CD14-positive monocyte (primary cell): ENCODE measurements at regions not wholly inside any gene's neighbourhood (a gene's known extent, or its start where the extent isn't known, plus 50 kb on each side); places are given as distances from the start of the nearest gene placed in this dataset.

Experiments used
- DNase-seq, 3 donors: peaks; one replicate each; pipeline ENCODE4 v3.0.0-alpha.2; 2011 to 2022
- H2AFZ ChIP-seq: 2 replicates; pipeline ENCODE4 v1.6.0; 2012; ENCODE audit warnings: mild to moderate bottlenecking, low read depth, low read length, inconsistent platforms; ENCODE audit not compliant: insufficient read depth, poor library complexity, severe bottlenecking
- H3K27ac ChIP-seq, 2 donors: 1 replicate in 1 of 2; 2 replicates in 1 of 2; pipeline ENCODE4 v1.5.1; 2012 to 2013; ENCODE audit warnings: low read length in 2 of 2, control low read depth in 1 of 2, inconsistent platforms in 1 of 2, low read depth in 1 of 2, mild to moderate bottlenecking in 1 of 2
- H3K27me3 ChIP-seq, 2 donors: one replicate each; pipeline versions ENCODE4 v1.6.0 to v1.6.1; 2011 to 2013; ENCODE audit warnings: low read length in 2 of 2; ENCODE audit not compliant: control insufficient read depth in 2 of 2, insufficient read depth in 2 of 2
- H3K36me3 ChIP-seq, 2 donors: replicated peaks in 1 of 2; 1 replicate in 1 of 2; 2 replicates in 1 of 2; pipeline versions ENCODE4 v1.5.1 to v1.6.1; 2012 to 2013; ENCODE audit warnings: low read length in 2 of 2, control low read depth in 1 of 2, inconsistent platforms in 1 of 2, mild to moderate bottlenecking in 1 of 2; ENCODE audit not compliant: insufficient read depth in 2 of 2, control insufficient read depth in 1 of 2
- H3K4me1 ChIP-seq, 2 donors: 1 replicate in 1 of 2; 2 replicates in 1 of 2; pipeline versions ENCODE4 v1.5.1 to v1.6.1; 2012 to 2013; ENCODE audit warnings: low read length in 2 of 2, control low read depth in 1 of 2, inconsistent platforms in 1 of 2, mild to moderate bottlenecking in 1 of 2, moderate library complexity in 1 of 2; ENCODE audit not compliant: insufficient read depth in 2 of 2, control insufficient read depth in 1 of 2
- H3K4me2 ChIP-seq: replicated peaks from 2 replicates; pipeline ENCODE3; 2012; ENCODE audit warnings: low read length, moderate library complexity, mild to moderate bottlenecking; ENCODE audit not compliant: poor library complexity, severe bottlenecking; ENCODE audit errors: extremely low read depth
- H3K4me3 ChIP-seq, 3 experiments: fragments of 200-600 bp in 1 of 3; sonication (generic) in 1 of 3; replicated peaks in 1 of 3; 1 replicate in 2 of 3; 2 replicates in 1 of 3; pipeline ENCODE4 v1.5.1; 2011 to 2013; ENCODE audit warnings: low read length in 3 of 3, mild to moderate bottlenecking in 3 of 3, control low read depth in 2 of 3, low read depth in 2 of 3, inconsistent platforms in 1 of 3, moderate library complexity in 1 of 3
- H3K79me2 ChIP-seq: 2 replicates; pipeline ENCODE4 v1.6.0; 2012; ENCODE audit warnings: mild to moderate bottlenecking, control low read depth, inconsistent platforms, low read length, moderate library complexity; ENCODE audit not compliant: insufficient read depth
- H3K9ac ChIP-seq: 2 replicates; pipeline ENCODE4 v1.6.0; 2017; ENCODE audit warnings: low read length, mild to moderate bottlenecking; ENCODE audit not compliant: insufficient read depth, poor library complexity, severe bottlenecking
- H3K9me3 ChIP-seq, 2 donors: replicated peaks in 1 of 2; 1 replicate in 1 of 2; 2 replicates in 1 of 2; pipeline versions ENCODE4 v1.5.1 to v1.6.1; 2012 to 2013; ENCODE audit warnings: low read length in 2 of 2, control low read depth in 1 of 2; ENCODE audit not compliant: control insufficient read depth in 1 of 2, insufficient read depth in 1 of 2
- H4K20me1 ChIP-seq: 2 replicates; pipeline ENCODE4 v1.6.0; 2012; ENCODE audit warnings: mild to moderate bottlenecking, low read length, control low read depth, moderate library complexity; ENCODE audit not compliant: insufficient read depth
- H3K27ac Mint-ChIP-seq, 7 donors: one replicate each; pipeline ENCODE4 v1.8.0; 2020; ENCODE audit warnings: mild to moderate bottlenecking in 7 of 7, mixed read lengths in 7 of 7, moderate library complexity in 6 of 7, inconsistent platforms in 2 of 7
- H3K27me3 Mint-ChIP-seq, 3 donors: one replicate each; pipeline ENCODE4 v1.8.0; 2021 to 2022; ENCODE audit warnings: low read depth in 3 of 3, mild to moderate bottlenecking in 3 of 3, mixed read lengths in 3 of 3, moderate library complexity in 3 of 3, inconsistent platforms in 1 of 3
- H3K36me3 Mint-ChIP-seq, 2 donors: one replicate each; pipeline ENCODE4 v1.8.0; 2020; ENCODE audit warnings: mixed read lengths in 2 of 2, inconsistent platforms in 1 of 2, mild to moderate bottlenecking in 1 of 2
- H3K4me1 Mint-ChIP-seq: one replicate; pipeline ENCODE4 v1.8.0; 2020; ENCODE audit warnings: mild to moderate bottlenecking, mixed read lengths
- H3K4me3 Mint-ChIP-seq, 2 donors: one replicate each; pipeline ENCODE4 v1.8.0; 2020; ENCODE audit warnings: mild to moderate bottlenecking in 2 of 2, mixed read lengths in 2 of 2, moderate library complexity in 1 of 2
- H3K9me3 Mint-ChIP-seq, 7 donors: one replicate each; pipeline ENCODE4 v1.8.0; 2020 to 2022; ENCODE audit warnings: mixed read lengths in 7 of 7, mild to moderate bottlenecking in 6 of 7, moderate library complexity in 6 of 7, inconsistent platforms in 2 of 7
- CTCF ChIP-seq: fragments of 200-600 bp; IDR thresholded peaks from one replicate; pipeline ENCODE4 v1.8.0; 2022; ENCODE audit warnings: antibody characterized with exemption, mild to moderate bottlenecking
- WGBS: methylation state at CpG from one replicate; pipeline ENCODE4 v1.1.5; 2013; ENCODE audit warnings: missing lambda C conversion rate; ENCODE audit not compliant: insufficient coverage; 5-methylcytosine and 5-hydroxymethylcytosine counted together
- intact Hi-C, 2 donors: fragments of 100-400 bp; cut with micrococcal nuclease; formaldehyde crosslinking; loops; one replicate each; pipeline versions ENCODE4 v1.15.0 to v1.15.1; 2023

GRCh38 chr2:175633227-175633626, 368.8 kb downstream of the LNPK start:
- no peak overlapping the region for H3K27ac ChIP-seq
- no peaks in the 10 kb centered on the region for H3K36me3 Mint-ChIP-seq
- intact Hi-C loops = no loop called here

GRCh38 chr2:175631245-175631623, 370.8 kb downstream of the LNPK start:
- H3K36me3 ChIP-seq = no peaks in the 10 kb centered on the region
- H3K4me1 ChIP-seq = no peaks in the 10 kb centered on the region
- H3K79me2 ChIP-seq = no peaks in the 10 kb centered on the region
- H3K4me3 ChIP-seq = no peak overlapping the region
- intact Hi-C loops = no loop called here
- H3K9me3 ChIP-seq = no peaks in the 10 kb centered on the region
- no peak overlapping the region for H2AFZ ChIP-seq
- H3K27me3 ChIP-seq = no peaks in the 10 kb centered on the region
- no peak overlapping the region for H3K27ac ChIP-seq
- peaks cover 2% of the 10 kb centered on the region for H3K4me1 Mint-ChIP-seq
- no peak overlapping the region for H3K9ac ChIP-seq
- DNase-seq = no peak
- H3K27ac Mint-ChIP-seq = no peak overlapping the region
- peaks cover 0 to 2% (median 1%) of the 10 kb centered on the region in 3 donors for H3K27me3 Mint-ChIP-seq
- H4K20me1 ChIP-seq = no peaks in the 10 kb centered on the region
- peaks cover 0 to 12% (median 0%) of the 10 kb centered on the region in 7 donors for H3K9me3 Mint-ChIP-seq
- no peak overlapping the region for H3K4me3 Mint-ChIP-seq
- H3K4me2 ChIP-seq = no peak overlapping the region
- TF ChIP-seq CTCF = no peak
- no peaks in the 10 kb centered on the region for H3K36me3 Mint-ChIP-seq

More at GRCh38 chr2:175633227-175633626, 368.8 kb downstream of the LNPK start:
- H3K36me3 ChIP-seq = no peaks in the 10 kb centered on the region
- H3K27me3 ChIP-seq = no peaks in the 10 kb centered on the region
- no peak overlapping the region for H3K4me3 Mint-ChIP-seq
- no peak overlapping the region for H3K4me3 ChIP-seq
- H3K9me3 Mint-ChIP-seq = peaks cover 0 to 7% (median 0%) of the 10 kb centered on the region in 7 donors
- peaks cover 0 to 2% (median 1%) of the 10 kb centered on the region in 3 donors for H3K27me3 Mint-ChIP-seq
- H3K27ac Mint-ChIP-seq = no peak overlapping the region
- no peak overlapping the region for H2AFZ ChIP-seq
- H4K20me1 ChIP-seq = no peaks in the 10 kb centered on the region
- no peaks in the 10 kb centered on the region for H3K4me1 ChIP-seq
- no peaks in the 10 kb centered on the region for H3K9me3 ChIP-seq
- no peak for DNase-seq
- no peak overlapping the region for H3K9ac ChIP-seq
- H3K4me1 Mint-ChIP-seq = peaks cover 2% of the 10 kb centered on the region
- no peak overlapping the region for H3K4me2 ChIP-seq
- no peak for TF ChIP-seq CTCF
- WGBS = no CpG with 5 or more reads among the region's 2 CpGs
- H3K79me2 ChIP-seq = no peaks in the 10 kb centered on the region
